ENCODE measurements at regions not wholly inside any gene's neighbourhood (a gene's known extent, or its start where the extent isn't known, plus 50 kb on each side); places are given as distances from the start of the nearest gene placed in this dataset.

- no peak for DNase-seq
Observed at GRCh38 chr9:118809160-118809625, 560.0 kb downstream of the BRINP1 start.

GRCh38 chr9:118829334-118829733 lies 539.9 kb downstream of the BRINP1 start:
- DNase-seq = no peak

- DNase-seq = no peak
Observed at GRCh38 chr9:118832371-118832770, 536.9 kb downstream of the BRINP1 start.

GRCh38 chr9:118836891-118837290 lies 532.3 kb downstream of the BRINP1 start:
- no peak for DNase-seq

- DNase-seq = no peak
Observed at GRCh38 chr9:118871531-118871930, 497.7 kb downstream of the BRINP1 start.

- no peak for DNase-seq
Observed at GRCh38 chr9:118882684-118883083, 486.6 kb downstream of the BRINP1 start.

- DNase-seq = no peak
Observed at GRCh38 chr9:118883411-118883810, 485.8 kb downstream of the BRINP1 start.

- DNase-seq = no peak
Observed at GRCh38 chr9:118891213-118891612, 478.0 kb downstream of the BRINP1 start.

- no peak for DNase-seq
Observed at GRCh38 chr9:118896324-118897000, 472.8 kb downstream of the BRINP1 start.

GRCh38 chr9:118918180-118918579 lies 451.1 kb downstream of the BRINP1 start:
- DNase-seq = no peak

GRCh38 chr9:118928722-118929121 lies 440.5 kb downstream of the BRINP1 start:
- no peak for DNase-seq

GRCh38 chr9:118929287-118929686 lies 439.9 kb downstream of the BRINP1 start:
- DNase-seq = no peak

GRCh38 chr9:118931941-118932340 lies 437.3 kb downstream of the BRINP1 start:
- no peak for DNase-seq

GRCh38 chr9:118938581-118938980 lies 430.7 kb downstream of the BRINP1 start:
- DNase-seq = no peak

GRCh38 chr9:118940473-118940872 lies 428.8 kb downstream of the BRINP1 start:
- DNase-seq = no peak

GRCh38 chr9:118946669-118947068 lies 422.6 kb downstream of the BRINP1 start:
- no peak for DNase-seq

- DNase-seq = no peak
Observed at GRCh38 chr9:118954857-118955256, 414.4 kb downstream of the BRINP1 start.

- no peak for DNase-seq
Observed at GRCh38 chr9:118957585-118957984, 411.6 kb downstream of the BRINP1 start.

GRCh38 chr9:118959366-118959765 lies 409.9 kb downstream of the BRINP1 start:
- DNase-seq = no peak

GRCh38 chr9:118961857-118962256 lies 407.4 kb downstream of the BRINP1 start:
- DNase-seq = no peak

GRCh38 chr9:118962426-118962825 lies 406.8 kb downstream of the BRINP1 start:
- no peak for DNase-seq

GRCh38 chr9:118963674-118964073 lies 405.6 kb downstream of the BRINP1 start:
- DNase-seq = no peak

GRCh38 chr9:118967901-118968300 lies 401.3 kb downstream of the BRINP1 start:
- DNase-seq = no peak

GRCh38 chr9:118975736-118976135 lies 393.5 kb downstream of the BRINP1 start:
- no peak for DNase-seq

- no peak for DNase-seq
Observed at GRCh38 chr9:118976160-118976559, 393.1 kb downstream of the BRINP1 start.
